GM21619 (cell line): ENCODE measurements at regions not wholly inside any gene's neighbourhood (a gene's known extent, or its start where the extent isn't known, plus 50 kb on each side); places are given as distances from the start of the nearest gene placed in this dataset.
"Not testable (repeated sequence)": the region's sequence is repeated elsewhere in the genome, so short reads cannot be mapped to it uniquely, and the experiment has no call there.

Source experiments
- ATAC-seq: cut with Tn5 transposase; IDR thresholded peaks from one replicate; pipeline ENCODE4 v1.9.1; 2021; ENCODE audit not compliant: unreplicated experiment

DNA sequence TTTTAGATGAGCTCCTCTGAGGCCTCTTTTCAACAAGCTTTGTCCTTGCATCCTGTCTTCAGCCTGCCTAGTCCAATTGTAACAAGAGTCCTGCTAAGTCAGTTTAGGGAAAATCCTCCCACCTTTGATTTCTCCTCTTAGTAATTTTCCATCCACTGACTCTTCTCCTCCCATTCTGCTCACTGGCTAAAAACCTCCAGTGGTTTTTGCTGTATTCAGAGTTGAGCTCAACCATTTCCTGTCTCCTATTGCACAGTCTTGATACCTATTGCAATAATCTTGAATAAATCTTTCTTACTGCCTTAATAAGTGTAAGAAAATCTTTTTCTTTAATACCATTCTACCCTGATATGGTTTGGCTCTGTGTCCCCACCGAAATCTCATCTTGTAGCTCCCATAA is 117.8 kb upstream of the ENPP6 start:
- no peak for ATAC-seq

DNA sequence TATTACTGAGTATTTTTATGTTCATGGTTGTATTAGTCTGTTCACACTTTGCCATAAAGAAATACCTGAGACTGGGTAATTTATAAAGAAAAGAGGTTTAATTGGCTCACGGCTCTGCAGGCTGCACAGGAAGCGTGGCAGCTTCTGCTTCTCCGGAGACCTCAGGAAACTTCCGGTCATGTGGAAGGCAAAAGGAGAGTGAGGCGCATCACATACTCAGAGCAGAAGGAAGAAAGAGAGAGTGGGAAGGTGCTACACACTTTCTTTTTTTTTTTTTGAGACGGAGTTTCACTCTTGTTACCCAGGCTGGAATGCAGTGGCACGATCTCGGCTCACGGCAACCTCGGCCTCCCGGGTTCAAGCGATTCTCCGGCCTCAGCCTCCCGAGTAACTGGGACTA is 115.8 kb upstream of the ENPP6 start:
- ATAC-seq, result not testable (repeated sequence)

DNA sequence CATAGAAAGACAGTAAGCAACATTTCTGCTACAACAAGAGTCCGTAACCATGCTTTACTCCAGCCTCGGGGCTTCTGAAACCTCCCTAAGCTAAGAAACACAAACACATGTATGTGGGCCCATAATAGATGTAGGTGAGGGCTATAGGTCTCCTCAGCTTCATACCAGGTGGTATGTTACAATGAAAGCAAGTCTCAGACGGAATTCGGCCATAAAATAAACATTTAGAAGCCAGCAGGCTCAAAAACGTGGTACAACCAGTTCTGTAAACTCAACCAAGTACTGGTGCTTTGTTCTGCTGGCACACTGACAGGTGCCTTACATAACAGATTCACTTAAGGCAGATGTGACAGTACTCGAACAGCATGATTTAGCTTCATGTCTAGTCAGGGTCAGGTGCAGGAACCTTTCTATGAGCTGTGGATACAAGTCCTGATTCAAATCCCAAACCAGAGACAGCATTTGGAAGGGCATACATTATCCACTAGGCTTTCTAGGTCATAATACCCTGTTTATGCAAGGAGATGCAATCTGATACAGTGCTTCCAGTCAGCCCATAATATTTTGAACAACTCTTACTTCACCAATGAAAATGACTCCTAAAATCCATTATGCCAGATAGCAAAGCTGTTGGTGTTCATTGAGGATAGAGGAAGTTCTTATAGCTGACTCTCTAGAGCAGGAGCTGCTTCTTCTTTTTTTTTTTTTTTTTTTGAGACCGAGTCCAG is 113.8 kb upstream of the ENPP6 start:
- ATAC-seq, result no peak

DNA sequence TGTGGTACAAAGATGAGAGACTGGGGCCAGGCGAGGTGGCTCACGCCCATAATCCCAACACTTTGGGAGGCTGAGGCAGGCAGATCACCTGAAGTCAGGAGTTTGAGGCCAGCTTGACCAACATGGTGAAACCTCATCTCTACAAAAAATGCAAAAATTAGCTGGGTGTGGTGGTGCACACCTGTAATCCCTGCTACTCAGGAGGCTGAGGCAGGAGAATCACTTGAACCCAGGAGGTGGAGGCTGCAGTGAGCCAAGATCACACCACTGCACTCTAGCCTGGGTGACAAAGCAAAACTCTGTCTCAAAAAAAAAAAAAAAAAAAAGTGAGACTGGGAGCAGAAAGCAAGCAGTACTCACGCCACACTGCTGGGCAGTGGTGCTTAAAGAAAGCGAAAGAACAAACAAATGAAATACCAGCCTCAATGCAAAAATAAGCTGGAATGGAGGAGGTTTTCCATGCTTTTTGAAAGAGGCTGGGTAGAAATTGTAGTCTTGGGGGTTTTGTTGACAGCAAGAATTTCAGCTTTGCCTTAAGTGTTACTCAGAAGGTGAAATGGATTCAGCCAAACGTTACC is 112.9 kb upstream of the ENPP6 start:
- ATAC-seq, result not testable (repeated sequence)

DNA sequence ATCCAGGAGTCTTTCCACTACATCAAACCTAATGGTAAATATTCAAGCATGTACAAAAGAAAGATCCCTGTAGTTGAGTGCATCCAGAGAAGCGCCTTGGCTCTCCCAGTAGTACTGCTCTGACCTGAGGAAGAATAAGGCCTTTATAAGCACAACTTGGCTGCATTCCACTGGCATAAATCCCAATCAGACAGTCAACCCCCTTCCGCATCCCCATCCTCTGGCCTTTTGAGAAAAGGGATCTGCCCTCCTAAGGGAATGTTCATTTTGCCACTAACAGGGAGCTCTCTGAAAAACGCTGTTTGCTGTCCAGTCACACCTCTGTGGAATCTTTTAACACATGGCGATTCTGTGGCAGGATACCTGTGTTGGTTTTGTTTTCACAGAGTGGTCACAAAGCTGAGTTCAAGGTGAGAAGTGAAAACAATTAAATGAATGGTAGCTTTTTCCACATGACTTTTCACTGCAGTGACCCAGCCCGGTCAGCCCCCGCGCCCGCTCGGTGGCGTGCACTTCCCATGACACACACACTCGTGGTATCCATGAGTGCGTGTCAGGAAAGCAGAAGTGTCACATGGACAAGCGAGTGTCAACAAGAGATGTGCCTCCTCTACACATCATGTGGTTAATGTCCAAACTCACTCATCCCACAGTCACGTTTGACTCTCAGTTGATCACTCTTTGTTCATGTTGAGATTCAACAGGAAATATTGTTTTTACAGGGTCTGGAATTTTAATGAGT is 112.2 kb upstream of the ENPP6 start:
- ATAC-seq, result peak; percentile 50

DNA sequence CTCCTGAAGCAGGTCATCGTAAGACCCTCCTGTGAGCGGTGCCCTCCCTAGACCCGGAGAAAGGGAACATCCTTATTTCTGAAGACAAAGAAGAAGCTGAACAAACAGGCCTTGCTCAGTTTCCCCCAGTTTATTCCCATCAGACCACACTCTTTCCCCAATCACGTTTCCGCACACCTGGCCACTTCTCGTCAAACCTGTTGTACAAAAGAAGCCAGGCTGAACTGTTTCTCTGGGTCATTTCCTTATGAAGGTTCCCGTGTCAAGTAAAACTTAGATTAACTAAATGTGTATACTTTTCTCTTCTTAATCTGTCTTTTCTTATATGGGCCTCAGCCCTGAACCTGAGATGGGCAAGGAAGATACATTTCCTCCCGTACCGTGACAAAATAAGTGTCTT is 111.6 kb upstream of the ENPP6 start:
- ATAC-seq, result no peak

DNA sequence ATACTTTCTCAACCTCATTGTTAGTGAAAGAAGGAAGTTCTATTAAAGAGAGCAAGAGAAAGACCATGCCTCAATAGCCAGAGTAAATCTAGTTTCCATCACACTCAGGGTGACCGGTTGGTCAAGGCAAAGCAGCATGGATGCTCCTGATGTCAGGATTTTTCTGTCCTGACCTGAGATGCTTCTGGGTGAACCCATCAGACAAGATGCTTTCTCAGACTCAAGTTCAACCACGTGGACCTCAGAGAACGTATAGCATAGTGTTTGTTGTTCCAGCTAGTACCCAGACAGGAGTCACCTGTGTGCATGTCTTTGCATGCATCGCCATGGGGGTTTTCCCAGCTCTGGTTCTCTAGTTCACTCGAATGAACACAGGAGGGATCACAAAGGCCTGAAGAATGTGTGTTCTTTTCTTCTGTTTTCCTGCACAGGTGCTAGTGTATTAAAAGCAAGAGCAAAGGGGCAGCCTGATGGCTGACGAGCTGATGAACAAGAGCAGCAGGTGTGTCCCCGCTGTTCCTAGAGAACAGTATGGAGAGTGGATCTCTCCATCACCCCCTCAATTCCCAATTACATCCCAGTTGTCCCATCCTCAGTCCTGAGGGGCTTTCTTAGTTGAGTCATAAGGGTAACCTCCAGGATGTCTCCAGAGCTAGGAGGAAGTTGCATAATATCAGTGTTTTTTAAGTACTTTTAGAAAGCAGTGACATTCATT is 110.5 kb upstream of the ENPP6 start:
- peak; percentile 72 for ATAC-seq

DNA sequence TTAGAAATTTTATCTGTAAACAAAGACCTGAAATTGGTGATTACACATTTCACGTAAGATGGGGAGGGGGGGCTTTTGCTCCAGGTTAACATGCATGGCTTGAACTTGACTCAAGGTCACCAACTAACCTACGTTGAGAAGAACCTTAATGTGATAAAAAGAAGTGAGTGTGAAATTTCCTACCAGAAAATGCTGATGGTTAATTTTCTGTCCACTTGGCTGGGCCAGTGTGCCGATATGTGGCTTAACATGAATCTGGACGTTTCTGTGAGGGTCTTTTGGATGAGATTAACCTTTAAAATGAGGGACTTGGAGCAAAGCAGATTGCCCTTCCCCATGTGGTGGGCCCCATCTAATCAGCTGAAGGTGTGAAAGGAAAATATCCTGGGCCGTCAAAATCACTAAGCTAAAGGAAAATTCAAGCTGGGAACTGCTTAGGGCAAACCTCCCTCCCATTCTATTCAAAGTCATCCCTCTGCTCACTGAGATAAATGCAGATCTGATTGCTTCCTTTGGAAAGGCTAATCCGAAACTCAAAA is 107.3 kb upstream of the ENPP6 start:
- no peak for ATAC-seq

DNA sequence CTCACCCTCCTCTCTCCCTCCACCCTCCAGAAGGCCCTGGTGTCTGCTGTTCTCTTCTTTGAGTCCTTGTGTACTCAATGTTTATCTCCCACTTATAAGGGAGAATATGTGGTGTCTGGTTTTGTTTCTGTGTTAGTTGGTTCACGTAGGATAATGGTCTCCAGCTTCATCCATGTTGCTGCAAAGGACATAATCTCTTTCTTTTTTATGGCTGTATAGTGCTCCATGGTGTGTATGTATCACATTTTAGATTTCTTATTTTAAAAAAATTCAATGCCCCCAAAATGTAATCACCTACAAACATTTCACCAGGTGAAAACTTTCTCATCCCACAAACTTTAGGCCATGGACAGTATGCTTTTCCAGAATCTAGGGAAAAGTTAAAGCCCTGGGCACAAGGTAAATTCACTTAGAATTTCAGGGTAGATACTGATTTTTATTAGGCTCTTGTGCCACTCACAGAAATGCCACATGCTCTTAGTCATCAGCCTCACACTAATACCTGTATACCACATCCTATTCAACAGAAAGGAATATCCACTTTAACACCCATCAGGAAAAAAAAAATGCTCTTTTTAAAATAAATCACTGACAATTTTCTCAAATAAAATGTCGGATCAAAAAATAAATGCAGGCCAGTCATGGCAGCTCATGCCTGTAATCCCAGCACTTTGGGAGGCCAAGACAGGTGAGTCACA is 104.8 kb upstream of the ENPP6 start:
- ATAC-seq, result no peak

DNA sequence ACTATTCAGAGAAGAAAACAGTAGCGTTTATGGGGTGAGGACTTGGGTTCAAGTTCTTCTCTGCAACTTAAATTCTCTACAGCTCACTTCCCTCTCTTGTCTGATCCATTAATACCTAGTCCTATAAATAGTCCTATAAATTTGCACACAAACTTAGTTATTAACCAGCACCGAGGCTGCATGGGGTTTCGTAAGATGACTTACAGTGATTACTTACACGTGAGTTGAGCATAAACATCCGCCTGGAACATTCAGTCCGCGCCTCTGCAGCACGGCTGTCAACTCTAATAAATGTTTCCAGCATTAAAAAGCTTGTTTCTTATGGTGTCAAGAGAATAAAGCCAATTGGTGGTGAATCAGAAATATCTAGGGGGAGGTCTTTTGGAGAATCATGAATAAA is 103.0 kb upstream of the ENPP6 start:
- ATAC-seq, result no peak

DNA sequence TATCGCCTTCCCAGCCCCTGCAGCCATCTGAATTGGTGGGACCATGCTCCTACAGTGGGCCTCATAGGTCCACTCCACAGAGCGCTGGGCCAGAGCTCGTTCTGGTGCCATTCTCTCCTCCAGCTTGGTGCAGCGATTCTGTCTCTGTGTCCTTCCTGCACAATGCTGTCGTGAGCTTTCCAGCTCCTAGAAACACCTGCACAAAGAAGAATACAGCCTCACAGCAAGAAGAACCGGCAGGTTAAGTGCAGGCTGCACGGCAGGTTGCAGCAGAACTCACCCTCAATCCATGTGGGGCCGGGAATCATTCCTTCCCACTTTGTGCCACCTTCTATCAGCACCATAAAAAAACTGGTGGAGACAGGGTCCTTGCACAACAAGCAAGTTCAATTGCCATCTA is 101.2 kb upstream of the ENPP6 start:
- ATAC-seq, result peak; percentile 0

DNA sequence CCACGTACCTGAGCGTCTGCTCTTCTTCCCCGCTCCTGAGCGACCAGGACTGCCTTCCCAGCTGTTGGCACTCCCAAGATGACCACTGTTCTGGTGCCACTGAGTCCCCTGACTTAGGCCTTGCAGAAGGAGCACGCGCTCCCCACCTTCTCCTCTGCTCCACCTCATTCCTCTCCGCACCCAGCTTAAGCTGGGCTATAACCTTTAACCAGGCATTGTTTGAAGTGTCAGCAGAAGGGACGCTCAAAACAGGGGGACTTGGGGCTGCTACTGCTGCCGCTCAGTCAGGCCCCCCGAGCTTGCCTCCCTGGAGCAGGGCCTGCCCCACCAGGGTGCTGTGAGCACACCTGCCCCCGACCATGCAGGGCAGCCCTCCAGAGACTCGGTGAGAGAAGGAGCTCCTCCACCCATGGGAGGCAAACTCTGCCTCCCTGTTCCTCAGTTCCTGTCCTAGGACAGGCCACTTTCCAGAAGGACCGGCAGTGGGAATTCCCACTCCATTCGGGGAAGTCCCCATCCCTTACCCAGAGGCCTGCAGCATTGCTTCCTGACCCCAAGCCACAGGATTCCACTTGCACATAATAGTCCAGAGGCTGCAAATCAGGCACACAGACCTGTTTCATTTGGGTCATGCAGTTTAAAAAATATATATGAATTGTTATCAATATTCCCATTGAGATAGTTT is 99.7 kb upstream of the ENPP6 start:
- no peak for ATAC-seq

DNA sequence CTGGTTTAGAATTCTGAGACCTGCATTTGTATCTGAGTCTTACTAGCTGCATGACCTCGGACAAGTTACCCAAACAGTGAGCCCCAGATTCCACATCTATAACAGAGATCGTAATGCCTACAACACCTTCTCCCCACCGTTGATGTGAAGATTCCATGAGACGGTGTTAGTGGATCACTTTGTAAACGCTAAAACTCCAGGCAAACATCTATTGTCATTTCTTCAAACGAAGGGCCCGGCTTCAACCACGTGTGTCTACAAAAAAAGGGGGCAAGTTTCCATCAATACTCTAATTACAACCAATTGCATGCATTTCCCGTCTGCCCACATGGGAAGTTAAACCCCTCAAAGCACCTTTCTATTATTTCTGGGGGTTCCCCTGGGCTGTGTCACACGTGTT is 99.1 kb upstream of the ENPP6 start:
- no peak for ATAC-seq

DNA sequence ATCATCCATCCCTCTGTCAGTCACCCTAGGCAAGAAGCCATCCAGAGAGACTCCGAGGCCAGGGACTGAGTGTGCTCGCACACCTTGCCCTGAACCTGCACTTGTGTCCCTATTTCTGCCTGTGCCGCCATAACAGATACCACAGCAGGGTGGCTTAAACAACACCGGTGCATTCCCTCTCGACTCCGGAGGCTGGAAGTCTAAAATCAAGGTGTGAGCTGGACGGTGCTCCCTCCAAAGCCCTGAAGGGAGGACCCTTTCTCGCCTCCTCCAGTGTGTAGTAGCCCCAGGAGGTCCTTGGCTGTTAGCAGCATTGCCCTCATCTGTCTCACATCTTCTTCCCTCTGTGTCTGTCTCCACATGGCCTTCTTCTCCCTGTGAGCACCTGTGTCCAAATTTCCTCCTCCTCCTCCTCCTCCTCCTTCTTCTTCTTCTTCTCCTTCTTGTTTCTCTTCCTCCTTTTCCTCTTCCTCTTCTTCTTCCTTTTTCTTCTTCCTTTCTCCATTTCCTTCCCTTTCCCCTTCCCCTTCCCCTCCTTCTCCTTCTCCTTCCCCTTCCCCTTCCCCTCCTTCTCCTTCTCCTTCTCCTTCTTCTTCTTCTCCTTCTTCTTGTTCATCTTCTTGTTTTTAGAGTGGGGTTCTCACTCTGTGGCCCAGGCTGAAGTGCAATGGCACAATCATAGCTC is 98.1 kb upstream of the ENPP6 start:
- ATAC-seq, result no peak

DNA sequence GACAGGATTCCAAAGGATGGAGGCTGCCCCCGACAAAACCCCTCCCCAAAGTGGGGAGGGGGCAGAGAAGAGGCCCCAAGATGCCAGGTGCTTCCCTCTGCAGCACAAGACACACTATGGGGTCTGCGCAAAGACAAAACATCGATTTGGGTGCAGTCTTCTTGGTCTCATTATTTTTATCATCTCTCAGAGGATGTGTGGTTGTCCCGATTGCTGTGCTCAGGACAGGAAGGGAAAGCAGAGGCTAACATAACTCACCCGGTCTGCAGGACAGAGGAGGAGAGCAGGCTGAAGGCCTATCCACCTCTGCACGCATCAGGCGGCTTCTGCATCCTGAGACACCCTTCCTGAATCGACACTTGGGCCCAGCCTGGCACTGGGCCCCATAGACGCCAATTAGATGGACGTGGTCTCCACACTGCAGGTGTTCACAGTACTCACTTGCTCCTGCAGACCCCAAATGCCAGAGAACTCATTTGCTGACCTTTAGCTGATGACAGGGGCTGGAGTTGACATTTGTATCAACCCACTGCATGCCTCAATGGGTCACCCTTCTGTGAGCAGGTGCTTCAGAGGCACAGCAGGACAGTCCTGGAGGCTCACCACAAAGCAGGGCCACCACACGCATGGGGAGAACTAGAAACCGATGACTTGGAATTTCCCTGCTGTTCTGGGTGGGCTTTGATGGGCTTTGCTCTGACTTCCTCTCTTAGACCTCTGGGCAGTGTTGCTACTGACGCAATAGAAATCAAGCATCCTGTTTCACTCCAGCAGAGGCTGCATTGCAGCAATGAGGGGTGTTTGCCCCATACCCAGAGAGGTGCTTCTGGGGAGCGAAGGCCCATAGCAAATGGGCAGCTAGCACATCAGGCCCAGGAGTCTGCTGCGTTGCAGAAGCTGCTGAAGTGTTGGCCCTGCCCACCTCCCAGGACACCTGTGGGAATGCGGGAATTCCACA is 96.3 kb upstream of the ENPP6 start:
- ATAC-seq, result peak; percentile 68

DNA sequence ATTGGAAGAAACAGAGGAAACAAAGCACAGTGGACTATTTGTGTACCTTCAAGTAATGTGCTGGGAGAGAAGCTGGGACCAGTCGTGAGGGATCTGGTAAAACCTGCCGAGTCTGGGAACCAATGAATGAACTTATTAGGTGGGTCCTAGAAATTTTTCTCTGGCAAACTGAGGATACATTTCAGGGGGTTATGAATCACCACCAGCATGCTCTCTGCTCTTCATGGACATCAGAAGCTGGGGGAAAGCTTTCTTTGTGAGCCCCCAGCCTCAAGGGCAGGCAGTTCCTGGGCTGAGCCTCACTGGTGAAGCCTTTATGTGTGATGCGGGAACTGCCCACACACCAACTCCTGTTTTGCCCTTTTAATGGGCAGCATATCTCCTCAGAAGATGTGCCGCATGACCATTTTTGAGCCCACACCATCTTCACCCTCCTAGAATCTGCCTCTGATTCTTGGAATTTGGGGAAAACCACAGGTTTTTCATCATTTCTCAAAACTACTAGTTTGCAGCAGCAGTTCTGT is 95.4 kb upstream of the ENPP6 start:
- no peak for ATAC-seq

DNA sequence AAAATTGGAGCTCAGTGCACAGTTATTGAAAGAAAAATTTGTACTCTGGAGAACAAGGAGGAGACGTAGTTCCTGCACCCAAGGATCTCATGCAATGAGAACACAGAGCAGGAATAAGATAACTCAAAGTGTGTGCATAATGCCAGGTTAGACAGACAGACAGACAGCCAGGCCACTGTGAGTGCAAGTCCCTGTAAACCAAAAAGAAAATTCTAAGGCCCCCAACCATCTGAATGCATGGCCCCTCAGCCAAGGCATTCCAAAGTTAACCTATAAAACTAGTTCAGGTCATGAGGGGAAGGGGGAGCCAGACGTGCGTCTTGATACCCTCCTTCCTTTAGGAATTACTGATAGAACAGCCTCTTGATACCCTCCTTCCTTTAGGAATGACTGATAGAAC is 94.5 kb upstream of the ENPP6 start:
- ATAC-seq, result no peak
